Astrocyte of the cerebellum (primary cell): ENCODE measurements at regions not wholly inside any gene's neighbourhood (a gene's known extent, or its start where the extent isn't known, plus 50 kb on each side); places are given as distances from the start of the nearest gene placed in this dataset.

ENCODE experiments used
- DNase-seq: peaks from one replicate; pipeline ENCODE4 v3.0.0-alpha.2; 2011; ENCODE audit warnings: low read depth
- H3K4me3 ChIP-seq: 2 replicates; pipeline ENCODE4 v1.5.1; 2011; ENCODE audit warnings: mild to moderate bottlenecking, low read depth, low read length, moderate library complexity
- in situ Hi-C: cut with HindIII; loops from 2 replicates; pipeline ENCODE4 v1.10.0; 2017; ENCODE audit warnings: low sequenced_read_pairs
- TF ChIP-seq, protein P1 (sequence below): IDR thresholded peaks from 2 replicates; pipeline ENCODE4 v1.5.1; 2012; ENCODE audit warnings: low read length, low read depth, moderate library complexity, mild to moderate bottlenecking; ENCODE audit errors: missing control alignments

DNA sequence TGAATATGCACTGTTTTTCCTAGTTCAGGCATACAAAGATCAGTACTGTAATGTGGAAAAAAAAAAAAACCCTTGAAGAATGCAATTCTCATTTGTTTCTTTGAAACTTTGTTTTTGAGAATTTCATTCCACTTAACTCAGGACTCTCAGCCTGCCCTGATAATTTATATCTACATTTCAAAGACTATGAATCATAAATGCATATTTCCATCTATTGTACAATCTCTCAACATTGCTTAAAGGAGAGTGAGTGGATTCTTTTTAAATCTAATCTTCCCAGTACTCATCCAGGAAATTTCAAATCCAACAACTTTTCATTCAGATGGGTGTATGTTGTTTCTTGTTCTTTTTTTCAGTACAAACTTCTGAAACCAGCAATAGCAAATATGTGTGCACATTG is 322.2 kb upstream of the DDI1 start:
- H3K4me3 ChIP-seq: no peak overlapping the region
- TF ChIP-seq, protein P1, sequence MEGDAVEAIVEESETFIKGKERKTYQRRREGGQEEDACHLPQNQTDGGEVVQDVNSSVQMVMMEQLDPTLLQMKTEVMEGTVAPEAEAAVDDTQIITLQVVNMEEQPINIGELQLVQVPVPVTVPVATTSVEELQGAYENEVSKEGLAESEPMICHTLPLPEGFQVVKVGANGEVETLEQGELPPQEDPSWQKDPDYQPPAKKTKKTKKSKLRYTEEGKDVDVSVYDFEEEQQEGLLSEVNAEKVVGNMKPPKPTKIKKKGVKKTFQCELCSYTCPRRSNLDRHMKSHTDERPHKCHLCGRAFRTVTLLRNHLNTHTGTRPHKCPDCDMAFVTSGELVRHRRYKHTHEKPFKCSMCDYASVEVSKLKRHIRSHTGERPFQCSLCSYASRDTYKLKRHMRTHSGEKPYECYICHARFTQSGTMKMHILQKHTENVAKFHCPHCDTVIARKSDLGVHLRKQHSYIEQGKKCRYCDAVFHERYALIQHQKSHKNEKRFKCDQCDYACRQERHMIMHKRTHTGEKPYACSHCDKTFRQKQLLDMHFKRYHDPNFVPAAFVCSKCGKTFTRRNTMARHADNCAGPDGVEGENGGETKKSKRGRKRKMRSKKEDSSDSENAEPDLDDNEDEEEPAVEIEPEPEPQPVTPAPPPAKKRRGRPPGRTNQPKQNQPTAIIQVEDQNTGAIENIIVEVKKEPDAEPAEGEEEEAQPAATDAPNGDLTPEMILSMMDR: no peak
- in situ Hi-C loops: no loop called here
- no peak for DNase-seq

DNA sequence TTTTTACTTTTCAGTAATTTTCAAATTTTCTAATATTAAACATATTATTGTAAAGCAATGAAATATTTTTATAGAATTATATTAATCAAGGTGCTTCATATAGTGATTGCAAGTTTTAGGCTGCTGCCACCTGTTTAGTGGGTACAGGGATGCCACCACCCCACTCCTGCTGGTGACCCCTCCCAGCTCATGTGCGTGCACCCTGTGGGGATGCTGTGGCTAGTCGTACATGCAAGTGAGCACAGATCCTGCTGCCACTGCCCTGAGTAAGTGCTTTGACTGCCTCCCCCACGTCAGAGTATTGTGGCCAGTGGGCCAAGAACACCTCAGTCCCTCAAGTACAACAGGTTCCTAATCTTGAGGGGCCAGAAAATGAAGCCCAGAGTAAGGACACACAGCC is 320.1 kb upstream of the DDI1 start:
- H3K4me3 ChIP-seq: no peak overlapping the region
- in situ Hi-C loops: no loop called here
- TF ChIP-seq, protein P1: no peak
- no peak for DNase-seq

DNA sequence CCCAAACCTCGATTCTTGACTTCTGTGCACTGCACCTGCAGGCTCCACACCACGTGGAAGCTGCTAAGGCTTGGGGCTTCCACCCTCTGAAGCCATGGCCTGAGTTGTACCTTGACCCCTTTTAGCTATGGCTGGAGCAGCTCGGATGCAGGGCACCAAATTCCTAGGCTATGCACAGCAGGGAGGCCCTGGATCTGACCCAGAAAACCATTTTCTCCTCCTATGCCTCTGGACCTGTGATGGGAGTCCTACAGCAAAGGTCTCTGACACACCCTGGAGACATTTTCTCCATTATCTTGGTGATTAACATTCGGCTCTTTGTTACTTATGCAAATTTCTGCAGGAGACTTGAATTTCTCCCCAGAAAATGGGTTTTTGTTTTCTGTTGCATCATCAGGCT is 309.2 kb upstream of the DDI1 start:
- in situ Hi-C loops: no loop called here
- H3K4me3 ChIP-seq: no peak overlapping the region
- DNase-seq: no peak
- TF ChIP-seq, protein P1: no peak

DNA sequence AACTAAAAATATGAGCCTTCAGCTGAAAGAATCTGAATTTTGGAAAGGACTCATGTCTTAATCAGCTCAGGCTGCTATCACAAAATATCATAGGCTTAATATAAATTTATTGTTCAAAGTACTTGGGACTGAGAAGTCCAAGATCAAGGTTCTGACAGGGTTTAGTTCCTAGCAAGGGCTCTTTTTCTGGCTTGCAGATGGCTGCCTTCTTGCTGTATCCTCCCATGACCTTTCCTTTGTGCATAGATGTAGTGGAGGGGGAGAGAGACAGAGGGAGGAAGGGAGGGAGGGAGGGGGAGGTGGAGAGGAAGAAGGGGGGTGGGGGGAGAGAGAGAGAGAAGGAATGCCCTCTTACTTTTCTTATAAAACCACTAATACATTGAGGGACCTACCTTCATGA is 306.8 kb upstream of the DDI1 start:
- in situ Hi-C loops: no loop called here
- DNase-seq: no peak
- TF ChIP-seq, protein P1: no peak
- H3K4me3 ChIP-seq: no peak overlapping the region

DNA sequence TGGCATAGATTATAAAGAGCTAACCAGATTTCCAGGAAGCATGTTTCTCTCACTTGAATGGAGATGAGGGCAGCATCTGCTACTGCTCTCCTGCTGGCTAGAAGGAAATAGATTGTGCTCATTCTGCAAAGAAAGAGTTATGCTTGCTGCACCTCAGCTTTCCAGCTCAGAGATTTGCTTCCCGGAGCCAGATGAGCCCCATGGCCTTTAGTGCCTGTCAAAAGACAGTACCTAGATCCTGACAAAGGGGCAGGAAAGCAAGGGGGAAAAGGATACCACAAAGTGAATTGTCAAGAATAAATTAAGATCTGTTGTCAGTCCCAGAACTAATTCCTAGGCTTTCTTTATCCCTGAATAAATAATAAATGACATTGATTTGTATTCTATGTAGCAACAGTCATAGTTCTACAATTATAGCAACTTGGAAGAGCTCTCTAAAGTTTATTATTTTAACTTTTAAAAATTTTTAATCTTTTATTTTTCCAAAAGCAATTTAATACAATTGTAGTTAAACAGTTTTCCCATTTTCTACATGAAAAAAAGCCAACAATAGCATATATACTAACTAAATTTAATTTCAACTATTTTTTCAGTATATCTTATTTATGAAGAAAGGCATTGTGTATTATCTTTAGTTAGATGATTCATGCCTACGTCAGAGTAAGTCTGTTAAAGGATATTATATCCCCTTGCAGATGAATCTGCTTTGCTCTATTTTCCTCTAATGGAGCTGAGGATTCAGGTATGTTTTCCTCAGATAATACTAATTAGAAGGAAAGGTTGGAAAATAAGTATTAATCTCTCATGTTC is 306.1 kb upstream of the DDI1 start:
- TF ChIP-seq, protein P1: no peak
- no peak for DNase-seq
- H3K4me3 ChIP-seq: no peak overlapping the region
- in situ Hi-C loops: no loop called here

DNA sequence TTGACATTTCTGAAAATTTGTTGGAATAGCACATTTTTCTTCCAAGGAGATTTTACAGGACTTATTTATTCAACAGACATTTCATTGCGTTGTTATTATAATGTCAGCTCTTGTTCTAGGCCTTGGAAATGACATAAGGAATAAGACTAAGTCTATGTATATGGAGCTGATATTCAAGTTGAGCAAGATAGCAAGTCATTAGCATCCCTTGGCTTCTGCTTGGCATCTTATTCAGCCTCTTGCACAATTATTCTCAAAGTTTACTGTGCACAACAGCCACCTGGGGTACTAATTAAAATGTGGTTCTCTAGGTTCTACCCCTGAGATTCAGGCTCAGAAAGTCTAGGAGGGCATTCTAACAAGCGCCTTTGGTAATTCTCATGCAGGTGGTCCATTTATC is 304.8 kb upstream of the DDI1 start:
- in situ Hi-C loops: no loop called here
- no peak overlapping the region for H3K4me3 ChIP-seq
- TF ChIP-seq, protein P1: no peak
- no peak for DNase-seq
